Left hindlimb (tissue), 1 donor: ENCODE measurements at regions not wholly inside any gene's neighbourhood (a gene's known extent, or its start where the extent isn't known, plus 50 kb on each side); places are given as distances from the start of the nearest gene placed in this dataset.
"Not testable (repeated sequence)": the region's sequence is repeated elsewhere in the genome, so short reads cannot be mapped to it uniquely, and the experiment has no call there.

Experiments used
- DNase-seq: peaks from one replicate; pipeline ENCODE4 v3.0.0-alpha.2; 2018

GRCh38 chr4:105058177-105058812 is 88.4 kb upstream of the TET2 start:
- no peak for DNase-seq

- no peak for DNase-seq
Measured at GRCh38 chr4:105059337-105059736, 87.3 kb upstream of the TET2 start.

- DNase-seq = no peak
Measured at GRCh38 chr4:105060628-105061027, 86.0 kb upstream of the TET2 start.

- no peak for DNase-seq
Measured at GRCh38 chr4:105061136-105061696, 85.5 kb upstream of the TET2 start.

GRCh38 chr4:105061731-105062130 is 84.9 kb upstream of the TET2 start:
- no peak for DNase-seq

- no peak for DNase-seq
Measured at GRCh38 chr4:105066401-105066800, 80.3 kb upstream of the TET2 start.

- DNase-seq = no peak
Measured at GRCh38 chr4:105067431-105067830, 79.2 kb upstream of the TET2 start.

- no peak for DNase-seq
Measured at GRCh38 chr4:105067946-105068345, 78.7 kb upstream of the TET2 start.

GRCh38 chr4:105068516-105068915 is 78.2 kb upstream of the TET2 start:
- DNase-seq = no peak

GRCh38 chr4:105072095-105072494 is 74.6 kb upstream of the TET2 start:
- not testable (repeated sequence) for DNase-seq

GRCh38 chr4:105074097-105074496 is 72.6 kb upstream of the TET2 start:
- DNase-seq = no peak

- no peak for DNase-seq
Measured at GRCh38 chr4:105075045-105075444, 71.6 kb upstream of the TET2 start.

GRCh38 chr4:105088110-105088879 is 58.4 kb upstream of the TET2 start:
- peak; percentile 53 for DNase-seq

GRCh38 chr4:105092356-105092755 is 54.3 kb upstream of the TET2 start:
- DNase-seq = no peak

GRCh38 chr4:105092768-105093167 is 53.9 kb upstream of the TET2 start:
- no peak for DNase-seq

- DNase-seq = no peak
Measured at GRCh38 chr4:105093975-105094374, 52.7 kb upstream of the TET2 start.
